HG03060 (cell line): ENCODE measurements at regions not wholly inside any gene's neighbourhood (a gene's known extent, or its start where the extent isn't known, plus 50 kb on each side); places are given as distances from the start of the nearest gene placed in this dataset.

ENCODE experiments used
- ATAC-seq: cut with Tn5 transposase; IDR thresholded peaks from one replicate; pipeline ENCODE4 v1.9.1; 2021; ENCODE audit warnings: low read depth, moderate number of reproducible peaks; ENCODE audit not compliant: unreplicated experiment

GRCh38 chr2:34388446-34388845 lies 789.3 kb upstream of the FAM98A start:
- no peak for ATAC-seq

DNA sequence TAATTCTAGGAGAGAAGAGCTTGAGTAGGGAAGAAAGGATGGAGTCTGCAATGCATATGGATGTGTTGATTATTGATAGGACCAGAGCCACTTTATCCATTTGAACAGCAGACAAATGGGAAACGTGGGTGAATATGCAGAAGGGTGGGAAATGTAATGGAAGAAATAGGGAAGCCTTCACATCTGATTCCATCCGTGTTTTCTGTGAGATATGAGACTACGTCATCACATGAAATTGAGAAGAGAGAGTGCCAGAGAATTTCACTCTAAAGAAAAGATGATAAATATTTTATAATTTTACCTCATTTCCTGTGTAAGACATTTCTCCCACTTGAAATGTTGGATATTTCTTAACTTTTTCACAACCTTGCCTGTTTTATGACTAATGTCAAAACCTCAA lies 788.4 kb upstream of the FAM98A start:
- ATAC-seq = no peak

GRCh38 chr2:34379586-34379985 lies 780.5 kb upstream of the FAM98A start:
- ATAC-seq = no peak

DNA sequence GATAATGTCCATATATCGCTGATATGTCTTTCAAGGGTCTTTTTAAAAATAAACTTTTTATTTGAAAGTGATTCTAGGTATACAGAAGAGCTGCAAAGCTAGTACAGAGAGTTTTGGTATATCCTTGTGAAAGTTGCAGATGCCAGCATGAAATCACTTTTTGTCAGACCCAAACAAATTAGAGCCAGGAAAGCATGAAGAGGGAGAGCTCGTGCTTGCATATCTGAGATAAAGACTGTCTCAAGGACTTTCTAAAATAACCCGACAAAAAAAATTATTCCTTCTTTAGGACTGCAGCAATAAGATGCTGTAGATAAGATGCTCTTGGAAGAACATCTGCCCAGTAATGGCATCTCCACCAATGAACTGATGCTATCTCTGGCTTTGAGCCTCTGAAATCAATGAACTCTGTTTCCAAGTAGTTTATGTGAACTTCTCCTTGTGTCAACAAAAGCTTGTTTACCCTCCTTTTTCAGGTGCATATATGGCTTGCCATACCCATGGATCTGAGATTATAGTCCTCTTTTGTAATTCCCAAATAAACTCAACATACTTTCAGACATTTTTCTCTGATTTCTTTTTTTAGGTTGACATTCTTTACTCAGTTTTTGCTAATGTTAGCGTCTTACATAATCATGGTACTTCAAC lies 774.6 kb upstream of the FAM98A start:
- ATAC-seq = no peak

DNA sequence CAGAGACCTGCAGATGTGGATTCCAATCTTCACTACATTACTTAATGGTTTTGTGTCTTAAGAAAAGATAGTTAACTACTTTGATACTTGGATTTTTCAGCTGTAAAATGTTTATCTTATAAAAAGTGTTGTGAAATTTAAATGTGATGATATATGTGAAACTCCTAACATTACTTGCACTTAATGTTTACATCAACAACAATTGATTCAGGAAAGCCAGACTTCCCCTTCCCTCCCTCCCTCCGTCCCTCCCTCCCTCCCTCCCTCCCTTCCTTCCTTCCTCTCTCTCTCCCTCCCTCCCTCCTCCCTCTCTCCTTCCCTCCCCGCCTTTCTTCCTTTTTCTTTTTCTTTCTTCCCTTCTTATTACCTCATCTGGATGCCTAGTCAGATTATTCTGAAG lies 773.9 kb upstream of the FAM98A start:
- ATAC-seq = no peak

- ATAC-seq = no peak
Observed at GRCh38 chr2:34371711-34372110, 772.6 kb upstream of the FAM98A start.

DNA sequence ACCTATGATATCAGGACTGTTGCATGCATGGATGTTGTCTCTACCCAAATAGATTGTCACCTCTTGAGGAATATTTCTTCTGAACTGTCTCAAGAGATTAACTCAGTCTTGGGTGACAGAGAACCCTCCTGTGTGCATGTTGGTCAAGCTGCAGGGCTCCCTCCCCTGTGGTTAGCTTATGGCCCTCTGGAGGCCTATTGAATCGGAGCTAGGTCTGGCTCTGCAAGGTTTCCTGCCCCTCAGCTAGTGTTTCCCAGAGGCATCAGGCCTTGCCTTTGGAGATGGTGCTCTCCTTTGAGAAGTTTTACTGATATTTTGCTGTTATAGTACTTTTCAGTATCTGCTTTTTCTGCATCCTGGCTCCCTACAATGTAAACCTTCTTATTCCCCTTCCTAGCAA lies 769.2 kb upstream of the FAM98A start:
- ATAC-seq = no peak

GRCh38 chr2:34365932-34366331 lies 766.8 kb upstream of the FAM98A start:
- ATAC-seq = no peak

GRCh38 chr2:34365512-34365911 lies 766.4 kb upstream of the FAM98A start:
- no peak for ATAC-seq

GRCh38 chr2:34353509-34354113 lies 754.5 kb upstream of the FAM98A start:
- no peak for ATAC-seq

GRCh38 chr2:34349527-34349926 lies 750.4 kb upstream of the FAM98A start:
- ATAC-seq = no peak

GRCh38 chr2:34345030-34345429 lies 745.9 kb upstream of the FAM98A start:
- ATAC-seq = no peak

DNA sequence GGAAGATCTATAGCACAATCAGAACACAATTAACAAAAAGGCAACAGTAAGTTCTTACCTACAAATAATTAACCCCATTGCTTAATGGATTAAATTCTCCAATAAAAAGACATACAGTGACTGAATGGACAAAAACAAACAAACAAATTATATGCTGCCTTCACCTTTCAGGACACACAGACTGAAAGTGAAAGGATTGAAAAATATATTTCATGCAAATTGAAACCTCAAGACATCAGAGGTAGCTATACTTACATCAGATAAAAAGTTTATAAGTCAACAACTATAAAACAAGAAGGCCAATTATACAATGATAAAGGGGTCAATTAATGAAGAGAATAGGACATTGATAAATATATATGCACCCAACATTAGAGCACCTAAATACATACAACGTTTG lies 741.2 kb upstream of the FAM98A start:
- ATAC-seq = no peak

- no peak for ATAC-seq
Observed at GRCh38 chr2:34337735-34338134, 738.6 kb upstream of the FAM98A start.

DNA sequence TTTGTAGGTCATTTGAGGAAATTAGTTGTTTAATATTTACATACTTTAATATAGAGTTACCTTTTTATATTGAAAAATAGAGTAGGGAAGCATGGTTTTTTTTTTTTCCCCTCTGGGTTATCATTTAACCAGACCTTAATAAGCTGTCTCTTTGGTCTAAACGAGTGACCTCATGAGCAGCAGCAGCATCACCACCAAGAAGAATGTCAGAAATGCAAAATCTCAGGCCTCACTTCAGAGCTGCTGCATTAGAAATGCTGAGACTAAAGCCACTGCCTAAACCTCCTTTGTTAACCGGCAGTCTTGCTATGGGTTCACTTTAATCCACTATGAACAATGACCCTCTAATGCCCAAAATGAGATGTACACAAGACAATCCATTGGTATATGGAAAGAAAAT lies 733.7 kb upstream of the FAM98A start:
- no peak for ATAC-seq

DNA sequence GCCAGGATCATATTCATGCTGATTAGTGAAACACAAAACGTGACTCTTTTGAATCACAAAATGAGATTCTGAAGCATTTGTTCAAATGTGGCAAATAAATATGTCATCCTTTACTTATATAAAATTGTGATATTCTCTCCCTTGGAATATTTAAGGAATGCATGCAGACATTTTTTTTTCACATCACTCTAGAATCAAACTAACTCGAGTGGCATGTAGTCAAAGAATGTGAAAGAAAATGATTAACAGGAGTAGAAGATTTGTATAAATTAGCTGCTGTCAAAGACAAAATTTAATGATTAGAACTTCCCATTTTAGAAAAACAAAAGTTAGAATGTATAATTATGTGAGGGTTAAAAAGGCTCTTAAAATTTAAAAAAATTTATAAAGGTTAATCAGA lies 721.0 kb upstream of the FAM98A start:
- ATAC-seq = no peak

- ATAC-seq = no peak
Observed at GRCh38 chr2:34317797-34318196, 718.7 kb upstream of the FAM98A start.

DNA sequence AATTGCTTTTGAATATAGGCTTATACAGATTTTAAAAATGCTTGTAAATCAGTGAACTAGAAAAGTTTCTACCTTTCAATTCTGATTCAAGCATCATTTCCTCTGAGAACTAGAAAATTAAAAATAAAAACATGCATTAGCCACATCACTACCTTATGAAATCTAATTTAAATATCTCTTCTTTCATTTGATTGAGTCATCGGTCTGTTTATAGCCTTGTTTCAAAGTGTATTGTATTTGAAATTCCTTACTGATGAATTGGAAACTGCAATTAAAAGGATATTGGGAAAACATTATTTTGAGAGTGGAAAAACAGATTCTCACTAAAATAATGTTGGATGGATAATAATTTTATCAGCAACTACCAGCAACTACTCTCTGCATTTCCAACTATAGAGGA lies 717.7 kb upstream of the FAM98A start:
- ATAC-seq = no peak

GRCh38 chr2:34311816-34312215 lies 712.7 kb upstream of the FAM98A start:
- no peak for ATAC-seq

DNA sequence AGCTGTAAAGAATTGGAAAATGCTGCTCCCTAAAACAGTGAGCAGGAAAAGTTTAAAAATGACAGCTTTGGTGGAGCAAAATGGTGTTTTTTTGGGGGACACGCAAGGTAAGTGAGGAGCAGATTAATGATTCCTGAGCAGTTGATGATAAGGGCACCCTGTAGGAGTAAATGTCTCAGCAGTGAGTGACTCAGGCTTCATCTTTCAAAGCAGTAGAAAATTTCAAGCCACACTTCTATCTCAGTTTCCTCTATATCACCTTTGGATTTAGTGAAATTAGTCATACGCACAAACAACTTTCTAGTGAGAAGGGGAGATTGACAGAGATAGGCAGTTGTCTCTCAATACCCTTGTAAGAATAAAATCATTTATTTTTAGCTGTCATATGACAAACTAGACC lies 709.0 kb upstream of the FAM98A start:
- ATAC-seq = no peak

GRCh38 chr2:34307636-34308035 lies 708.5 kb upstream of the FAM98A start:
- no peak for ATAC-seq

DNA sequence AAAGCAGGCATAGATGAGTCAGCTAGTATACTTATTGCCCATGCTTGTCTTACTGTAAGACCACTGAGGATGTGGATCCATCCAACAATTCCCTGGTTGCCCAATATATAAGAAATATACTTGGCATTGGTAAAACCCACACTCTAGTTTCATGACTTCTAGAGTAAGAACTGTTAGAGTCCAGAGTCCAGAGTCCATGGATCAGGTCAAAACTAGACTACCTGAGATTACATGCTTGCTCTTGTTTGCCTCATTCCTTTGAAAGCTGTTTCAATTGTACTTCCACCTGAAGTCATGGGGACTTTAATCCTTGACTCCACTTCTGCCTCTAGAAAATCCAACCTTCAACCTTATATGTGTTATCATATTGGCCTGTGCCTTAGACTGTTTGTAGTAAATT lies 707.6 kb upstream of the FAM98A start:
- ATAC-seq = no peak

GRCh38 chr2:34305587-34305986 lies 706.5 kb upstream of the FAM98A start:
- ATAC-seq = no peak
